Pancreas (tissue), 10 donors: ENCODE measurements at regions not wholly inside any gene's neighbourhood (a gene's known extent, or its start where the extent isn't known, plus 50 kb on each side); places are given as distances from the start of the nearest gene placed in this dataset.

Experiments used
- ATAC-seq, 4 donors: fragments of 200-7000 bp; cut with Tn5 transposase; one replicate each; pipeline versions ENCODE4 v1.8.0 to v1.9.1; 2020; ENCODE audit warnings: mild to moderate bottlenecking in 4 of 4, moderate library complexity in 4 of 4
- DNase-seq, 6 donors: peaks; one replicate each; pipeline ENCODE4 v3.0.0-alpha.2; 2020
- FAIRE-seq: peaks from 2 replicates; lab custom pipeline; 2012; peaks lifted over from hg19 to GRCh38; lab: Jason Lieb, UNC
- H3K27ac ChIP-seq, 4 donors: fragments of 200-600 bp; sonication (generic); 1 replicate in 3 of 4; 2 replicates in 1 of 4; pipeline versions ENCODE4 v1.5.0 to v1.8.0; 2020
- H3K27me3 ChIP-seq, 4 donors: fragments of 200-600 bp; one replicate each; pipeline ENCODE4 v1.8.0; 2021
- H3K36me3 ChIP-seq, 3 donors: fragments of 200-600 bp; sonication (generic) in 1 of 3; one replicate each; pipeline versions ENCODE4 v1.5.0 to v1.8.0; 2020 to 2021
- H3K4me1 ChIP-seq, 3 donors: fragments of 200-600 bp; one replicate each; pipeline ENCODE4 v1.8.0; 2021
- H3K4me3 ChIP-seq, 4 donors: fragments of 200-600 bp; sonication (generic) in 2 of 4; one replicate each; pipeline versions ENCODE4 v1.5.0 to v1.8.0; 2020 to 2021
- H3K9me3 ChIP-seq, 4 donors: fragments of 200-600 bp; one replicate each; pipeline ENCODE4 v1.8.0; 2021
- CTCF ChIP-seq, 4 donors: fragments of 200-600 bp; sonication (generic) in 3 of 4; IDR thresholded peaks; one replicate each; pipeline versions ENCODE4 v1.5.0 to v1.8.0; 2021; ENCODE audit warnings: antibody characterized with exemption in 4 of 4
- WGBS, 2 donors: extraction: QIAGEN DNeasy Blood & Tissue Kit; methylation state at CpG; one replicate each; pipeline ENCODE4 v1.1.7; 2013; 5-methylcytosine and 5-hydroxymethylcytosine counted together
- intact Hi-C, 3 donors: fragments of 100-400 bp; cut with DNase I; formaldehyde crosslinking; loops; one replicate each; pipeline versions ENCODE4 v1.11.1 to v1.14.2; 2022
- donor health status: healthy with polysubstance abuse.
- donor health status: DM: no; HTN: no; CAD: no; lungs with moderate emphysema.
- donor health status: DM: no; HTN: no; CAD: no.
- donor health status: control.
- donor health status: control.
- donor health status: Bipolar disorder and iron deficiency.
- donor health status: DM: yes; HTN: yes; CAD: no.
- donor health status: DM: no; HTN: no; CAD: no.
- donor health status: DM: no; HTN: no; CAD: no.
- donor health status: DM: yes; HTN: yes; CAD: no.

GRCh38 chr6:100959280-100959679 lies 78.2 kb upstream of the ASCC3 start:
- Histone ChIP-seq H3K9me3 (no peaks in the 10 kb centered on the region), H3K36me3 (no peaks in the 10 kb centered on the region), H3K4me1 (no peaks in the 10 kb centered on the region), H3K4me3 (no peak overlapping the region), H3K27me3 (no peaks in the 10 kb centered on the region), H3K27ac (no peak overlapping the region)
- no peak for FAIRE-seq
- intact Hi-C loops: no loop called here
- DNase-seq: no peak
- no peak for ATAC-seq
- no peak for TF ChIP-seq CTCF (IDR thresholded peaks at IDR 0.05)
- WGBS, 2 donors: 78 to 82% methylated on average over 3 of the region's 3 CpGs

GRCh38 chr6:100962466-100962865 lies 81.3 kb upstream of the ASCC3 start:
- FAIRE-seq: no peak
- intact Hi-C loops: no loop called here
- WGBS, 2 donors: 52 to 76% methylated on average over 1 of the region's 1 CpG

GRCh38 chr6:100965067-100965466 lies 83.9 kb upstream of the ASCC3 start:
- Histone ChIP-seq H3K36me3 (no peaks in the 10 kb centered on the region), H3K9me3 (no peaks in the 10 kb centered on the region), H3K27ac (no peak overlapping the region), H3K4me1 (no peaks in the 10 kb centered on the region), H3K4me3 (no peak overlapping the region), H3K27me3 (no peaks in the 10 kb centered on the region)
- DNase-seq: no peak
- TF ChIP-seq CTCF (IDR thresholded peaks at IDR 0.05): no peak
- FAIRE-seq: no peak
- no peak for ATAC-seq
- intact Hi-C loops: no loop called here

More at GRCh38 chr6:100962466-100962865, 81.3 kb upstream of the ASCC3 start:
- Histone ChIP-seq H3K4me1 (no peaks in the 10 kb centered on the region), H3K27me3 (no peaks in the 10 kb centered on the region), H3K9me3 (no peaks in the 10 kb centered on the region), H3K36me3 (no peaks in the 10 kb centered on the region), H3K4me3 (no peak overlapping the region), H3K27ac (no peak overlapping the region)
- DNase-seq: no peak
- no peak for ATAC-seq
- TF ChIP-seq CTCF (IDR thresholded peaks at IDR 0.05): no peak

GRCh38 chr6:100968949-100969348 lies 87.8 kb upstream of the ASCC3 start:
- 70 to 85% methylated on average over 6 of the region's 6 CpGs for WGBS, 2 donors
- Histone ChIP-seq H3K9me3 (no peaks in the 10 kb centered on the region), H3K4me1 (no peaks in the 10 kb centered on the region), H3K27me3 (no peaks in the 10 kb centered on the region), H3K36me3 (no peaks in the 10 kb centered on the region), H3K4me3 (no peak overlapping the region), H3K27ac (no peak overlapping the region)
- DNase-seq (no peak), FAIRE-seq (no peak), ATAC-seq (no peak)
- no peak for TF ChIP-seq CTCF (IDR thresholded peaks at IDR 0.05)
- intact Hi-C loops: no loop called here

- intact Hi-C loops: no loop called here
- no peaks in the 10 kb centered on the region for H3K9me3 ChIP-seq
- TF ChIP-seq CTCF (IDR thresholded peaks at IDR 0.05): no peak
- H3K27ac ChIP-seq: no peak overlapping the region
- DNase-seq (no peak), ATAC-seq (no peak), FAIRE-seq (no peak)
- no peaks in the 10 kb centered on the region for H3K4me1 ChIP-seq
- no peaks in the 10 kb centered on the region for H3K36me3 ChIP-seq
- WGBS, 2 donors: 49 to 60% methylated on average over 4 of the region's 4 CpGs
- no peak overlapping the region for H3K4me3 ChIP-seq
- no peaks in the 10 kb centered on the region for H3K27me3 ChIP-seq
These were observed 98.1 kb upstream of the ASCC3 start for GRCh38 chr6:100979267-100979666.
